GM19328 (cell line): ENCODE measurements at regions not wholly inside any gene's neighbourhood (a gene's known extent, or its start where the extent isn't known, plus 50 kb on each side); places are given as distances from the start of the nearest gene placed in this dataset.

Experiments
- ATAC-seq: cut with Tn5 transposase; IDR thresholded peaks from one replicate; pipeline ENCODE4 v1.9.1; 2021; ENCODE audit warnings: mild to moderate bottlenecking, moderate library complexity; ENCODE audit not compliant: unreplicated experiment

DNA sequence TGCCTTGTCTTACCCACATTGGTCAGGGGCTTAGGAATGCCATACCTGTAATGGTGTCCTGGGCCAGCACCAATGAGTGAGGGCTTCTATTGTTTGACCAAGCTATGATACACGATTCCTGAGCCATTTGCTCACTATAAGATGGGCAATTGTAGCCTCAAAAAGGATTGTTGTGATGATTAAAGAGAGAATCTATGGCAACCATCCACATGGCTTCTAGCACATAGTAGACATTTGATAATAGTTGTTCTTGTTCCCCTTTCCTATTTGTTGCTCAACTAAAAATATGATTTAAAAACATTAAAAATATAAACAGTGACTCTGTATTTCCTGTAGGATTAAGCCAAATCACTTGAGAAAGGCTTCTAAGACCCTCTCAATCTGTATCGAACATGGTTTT, 366.1 kb downstream of the PCNX1 start:
- no peak for ATAC-seq

GRCh38 chr14:71284048-71284447, 376.8 kb downstream of the PCNX1 start:
- ATAC-seq: no peak

- no peak for ATAC-seq
Observed at GRCh38 chr14:71286126-71286525, 378.9 kb downstream of the PCNX1 start.

- ATAC-seq: no peak
Observed at GRCh38 chr14:71287567-71287966, 380.3 kb downstream of the PCNX1 start.

DNA sequence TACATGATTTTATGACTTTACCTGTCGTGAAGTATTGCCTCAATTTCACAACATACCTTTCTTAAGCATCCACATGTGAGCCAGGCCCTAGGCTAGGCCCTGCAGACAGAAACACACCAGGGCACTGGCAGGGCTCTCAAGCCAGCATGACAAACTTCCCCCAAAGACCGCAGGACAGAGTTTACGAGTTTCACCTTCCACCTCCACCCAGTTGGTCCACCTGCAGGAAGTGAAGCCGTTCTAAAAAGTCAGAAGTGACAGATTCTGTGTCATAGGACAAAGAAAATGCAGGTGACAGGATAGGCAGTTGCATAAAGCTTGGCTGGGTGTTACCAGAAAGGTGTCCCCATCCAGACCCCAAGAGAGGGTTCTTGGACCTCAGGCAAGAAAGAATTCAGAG, 382.3 kb downstream of the PCNX1 start:
- ATAC-seq: no peak

GRCh38 chr14:71290301-71290700, 383.0 kb downstream of the PCNX1 start:
- no peak for ATAC-seq

GRCh38 chr14:71290960-71291466, 383.8 kb downstream of the PCNX1 start:
- ATAC-seq: no peak

DNA sequence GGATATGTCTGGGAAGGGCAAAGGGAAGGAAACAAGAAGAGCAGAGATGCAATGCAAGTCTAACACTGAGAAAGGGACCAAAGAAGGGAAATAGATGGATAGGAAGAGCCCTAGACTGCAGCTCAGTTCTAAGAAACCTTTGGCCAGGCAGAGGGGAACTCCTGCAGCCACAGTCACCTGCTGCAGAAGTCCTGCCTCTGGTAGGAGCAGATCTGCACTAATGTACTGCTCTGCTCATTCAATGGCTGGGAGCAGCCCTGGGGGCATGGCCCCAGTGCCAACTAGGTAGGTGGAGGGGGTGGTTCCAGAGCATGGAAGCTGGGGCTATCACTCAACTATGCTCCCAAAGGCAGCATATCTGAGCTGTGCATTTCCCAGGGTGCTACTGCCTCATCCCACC, 388.9 kb downstream of the PCNX1 start:
- ATAC-seq: no peak

DNA sequence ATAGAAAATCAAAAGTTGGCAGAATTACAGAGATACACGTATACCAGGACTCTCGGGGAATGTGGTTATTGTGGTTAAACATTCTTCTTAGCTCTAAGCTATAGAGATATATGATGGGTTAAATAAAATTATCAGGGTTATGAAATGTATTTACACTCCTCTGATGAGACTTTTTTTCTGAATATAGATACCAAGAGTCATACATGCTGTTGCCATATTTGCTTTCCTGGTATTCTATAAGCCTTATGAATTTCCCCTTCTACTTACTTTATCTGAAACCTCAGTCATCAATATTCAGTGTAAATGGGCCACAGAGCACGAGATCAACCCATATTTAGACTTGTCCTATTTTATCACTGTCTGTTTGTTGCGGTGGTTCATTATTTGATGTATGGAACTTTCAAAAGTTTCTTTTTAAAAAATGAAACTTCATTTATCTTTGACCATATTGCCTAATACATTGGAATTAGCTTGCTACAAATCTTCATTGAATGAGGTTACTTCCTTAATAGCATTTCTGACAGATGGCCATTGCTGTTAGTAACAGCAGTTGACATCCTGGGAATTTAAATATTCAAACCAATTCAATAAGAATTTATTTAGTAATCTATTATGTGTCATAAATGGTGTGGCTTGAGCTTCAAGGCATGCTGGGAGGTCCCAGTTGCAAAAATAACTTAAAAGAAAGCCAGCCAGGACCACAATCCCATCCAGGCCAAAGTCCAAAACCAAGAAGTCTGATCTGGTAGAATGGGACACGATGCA, 393.5 kb downstream of the PCNX1 start:
- no peak for ATAC-seq

DNA sequence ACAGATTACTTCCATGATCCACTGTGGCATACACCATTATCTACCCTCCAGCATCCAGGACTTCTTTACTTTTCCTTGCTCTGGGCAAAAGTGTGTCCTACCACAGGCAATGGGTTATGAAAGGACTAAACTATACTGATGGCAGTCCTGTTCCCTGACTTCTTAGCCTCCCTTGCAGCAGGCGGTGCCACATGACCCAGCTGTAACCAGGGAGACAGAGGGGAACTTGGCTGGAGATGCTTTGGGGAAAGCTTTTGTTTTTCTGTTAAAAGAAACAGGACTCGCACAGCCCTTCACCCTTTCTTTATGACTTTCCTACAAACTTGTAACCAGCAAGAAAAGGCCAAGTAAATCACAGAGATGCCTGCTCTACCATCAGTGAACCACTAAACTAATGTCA, 394.4 kb downstream of the PCNX1 start:
- no peak for ATAC-seq

GRCh38 chr14:71304690-71305089, 397.4 kb downstream of the PCNX1 start:
- ATAC-seq: no peak

DNA sequence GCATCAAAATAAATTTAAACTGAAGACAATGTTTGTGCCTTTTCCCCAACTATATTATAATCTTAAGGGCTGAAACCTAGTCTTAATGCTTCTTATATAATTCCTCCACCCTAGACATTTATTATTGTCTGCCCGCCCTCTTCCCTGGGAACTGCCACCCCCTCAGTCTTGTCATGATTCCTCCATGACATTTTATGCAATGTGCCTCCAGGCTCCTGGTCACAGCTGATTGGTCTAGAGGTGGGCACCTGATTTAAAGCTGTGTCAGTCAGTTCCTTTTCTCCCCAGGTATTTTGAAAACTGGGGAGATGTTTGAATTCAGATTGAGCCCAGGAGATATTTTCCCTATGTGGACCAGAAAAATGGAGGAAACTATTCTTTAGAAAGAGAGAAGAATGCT, 401.4 kb downstream of the PCNX1 start:
- no peak for ATAC-seq

- no peak for ATAC-seq
Observed at GRCh38 chr14:71309756-71310155, 402.5 kb downstream of the PCNX1 start.

DNA sequence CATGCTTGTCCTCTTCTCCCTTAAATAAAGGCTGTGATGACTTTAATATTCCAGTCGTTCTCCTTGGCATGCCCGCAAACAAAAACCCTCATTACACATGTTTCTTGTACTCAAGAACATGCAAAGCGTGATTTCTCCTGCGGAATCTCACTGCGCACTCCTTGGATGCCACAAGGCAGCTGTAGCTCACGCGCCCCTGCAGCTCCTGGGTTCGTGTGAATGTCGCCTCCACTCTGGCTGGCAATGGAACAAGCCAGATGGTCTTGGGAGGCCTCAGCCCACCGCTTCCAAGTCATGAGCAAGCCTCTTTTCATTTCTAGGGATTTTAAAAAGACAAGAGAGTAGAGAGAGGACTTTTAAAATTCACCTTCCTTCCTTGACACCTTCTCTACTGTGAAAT, 403.8 kb downstream of the PCNX1 start:
- ATAC-seq: no peak

- ATAC-seq: no peak
Observed at GRCh38 chr14:71314717-71315116, 407.5 kb downstream of the PCNX1 start.

DNA sequence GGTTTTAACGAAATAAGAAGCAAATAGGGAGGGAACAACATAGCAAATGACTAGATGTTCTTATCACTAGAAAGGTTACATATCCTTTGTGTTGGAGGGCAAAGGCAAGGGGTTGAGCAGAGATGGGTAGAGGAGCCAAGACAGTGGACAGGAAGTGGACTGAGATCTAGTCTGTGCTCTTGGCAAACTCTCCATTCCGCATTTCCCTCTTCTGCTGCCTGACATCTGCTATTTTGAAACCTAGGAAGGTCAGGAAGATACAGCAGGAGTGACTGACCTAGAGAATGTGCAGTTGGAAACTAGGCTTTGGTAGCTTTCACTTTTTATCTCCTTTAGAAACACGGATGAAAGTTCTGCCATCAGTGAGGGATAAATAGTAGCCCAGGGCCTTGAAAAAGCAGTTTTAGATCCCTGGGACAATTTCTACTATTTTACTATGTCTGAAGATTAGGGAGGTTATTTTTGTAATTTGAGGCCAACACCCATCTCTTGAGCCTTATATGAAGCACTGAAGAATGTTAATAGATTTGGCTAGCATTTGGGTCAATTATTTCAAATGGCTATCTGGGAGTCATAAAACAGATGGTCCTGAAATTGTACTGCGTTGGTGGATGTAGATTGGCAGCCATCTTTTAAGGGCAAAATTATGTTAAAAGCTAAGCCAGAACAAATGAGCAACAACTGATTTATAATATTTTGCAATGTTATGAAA, 410.3 kb downstream of the PCNX1 start:
- no peak for ATAC-seq

- no peak for ATAC-seq
Observed at GRCh38 chr14:71318097-71318459, 410.8 kb downstream of the PCNX1 start.

DNA sequence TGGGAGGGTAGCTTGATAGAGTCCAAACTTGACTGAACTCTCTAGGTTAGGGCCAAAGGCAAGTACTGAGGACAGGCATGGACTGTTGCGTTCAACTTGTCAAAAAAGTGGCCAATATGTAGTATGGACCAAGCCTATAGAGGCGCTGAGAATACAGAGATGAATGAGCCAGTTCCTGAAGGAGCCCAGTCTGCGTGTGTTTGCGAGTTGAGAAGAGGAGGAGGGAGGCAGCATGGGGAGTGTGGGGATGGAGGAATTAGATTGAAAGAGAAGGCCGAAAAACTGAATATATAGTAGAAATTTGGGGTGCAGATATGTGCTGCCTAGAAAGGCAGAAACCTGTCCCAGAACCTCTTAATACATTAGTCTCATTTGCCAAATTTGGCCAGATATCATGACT, 412.4 kb downstream of the PCNX1 start:
- no peak for ATAC-seq

DNA sequence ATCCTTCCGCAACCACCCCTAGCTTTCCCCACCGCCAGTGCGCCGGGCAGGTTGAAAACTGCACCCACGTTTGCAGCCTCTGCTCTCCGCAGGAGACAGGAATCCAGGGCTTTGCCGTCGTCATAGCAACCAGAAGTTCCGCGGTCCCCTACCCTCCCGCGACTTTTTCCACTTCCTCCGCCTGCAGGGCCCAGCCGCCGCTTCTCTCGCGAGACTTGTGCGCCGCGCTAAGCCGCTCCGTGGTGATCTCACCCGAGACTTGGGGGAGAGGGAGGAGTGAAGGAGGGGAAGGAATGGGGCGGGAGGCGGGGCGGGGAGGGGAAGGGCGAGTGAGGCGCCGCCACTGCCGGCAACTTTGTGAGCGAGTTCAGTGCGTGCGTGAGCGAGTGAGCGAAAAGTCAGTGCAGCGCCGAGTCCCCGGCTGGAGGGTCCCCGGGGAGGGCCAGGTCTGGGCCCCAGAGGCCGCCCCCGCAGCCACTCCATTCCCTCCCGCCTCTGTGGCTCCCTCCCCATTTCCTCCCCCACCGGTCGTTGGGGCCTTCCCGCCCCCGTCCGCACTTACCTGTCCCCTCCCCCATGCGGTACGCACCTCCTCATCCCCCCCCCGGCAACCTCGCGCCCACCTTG, 413.0 kb downstream of the PCNX1 start, which contains the start of gene SIPA1L1:
TSS of gene SIPA1L1 (plus strand) at position 370 of the 627 bp plus-strand sequence.
- ATAC-seq: peak; percentile 65

DNA sequence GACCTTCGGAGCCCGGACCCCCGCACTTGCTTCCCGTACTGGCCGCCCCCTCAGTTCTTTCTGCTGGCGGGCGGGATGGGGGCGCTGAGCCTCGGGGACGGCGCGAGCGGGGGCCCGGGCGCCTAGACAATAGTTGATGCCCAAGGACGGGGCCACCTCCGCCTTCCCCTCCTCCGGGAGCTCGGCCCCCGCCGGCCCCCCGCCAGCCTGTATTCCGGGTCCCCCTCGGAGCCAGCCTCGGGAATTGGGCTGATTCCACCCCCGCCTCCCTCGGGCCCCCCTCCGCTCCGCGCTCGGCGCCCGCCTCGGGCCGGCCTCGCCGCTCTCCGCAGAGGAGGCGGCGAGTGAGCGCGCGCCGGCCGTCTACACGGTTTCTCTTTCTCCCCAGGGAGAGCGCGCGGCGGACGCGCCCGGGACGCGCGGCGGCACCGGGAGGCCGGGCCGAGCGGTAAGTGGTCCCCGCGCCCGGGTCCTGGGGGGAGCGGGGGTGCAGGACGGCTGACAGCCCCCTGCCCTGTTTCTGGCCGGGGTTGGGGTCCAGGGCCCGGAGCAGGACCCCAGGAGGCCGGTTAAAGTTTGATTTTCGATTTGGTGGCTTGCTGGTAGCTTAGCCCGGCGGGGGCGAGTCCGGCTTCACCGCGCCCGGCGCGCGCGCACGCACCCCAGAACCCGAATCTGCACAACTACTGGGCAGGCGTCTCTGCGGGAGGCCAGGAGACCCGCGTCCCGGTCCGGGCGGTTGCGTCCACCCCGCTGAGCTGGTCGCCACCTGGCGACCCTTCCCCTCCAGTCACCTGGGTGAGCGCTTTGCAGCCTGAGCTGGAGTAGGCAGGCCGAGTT, 413.7 kb downstream of the PCNX1 start:
- ATAC-seq: peak; percentile 23
